ENCODE measurements at regions not wholly inside any gene's neighbourhood (a gene's known extent, or its start where the extent isn't known, plus 50 kb on each side); places are given as distances from the start of the nearest gene placed in this dataset.

GRCh38 chr5:34536699-34537098 lies 119.4 kb upstream of the RAI14 start:
- no peaks in the 10 kb centered on the region for H3K9me3 ChIP-seq
- H3K4me3 ChIP-seq = no peak overlapping the region
- no peaks in the 10 kb centered on the region for H3K27me3 ChIP-seq
- H3K4me1 ChIP-seq = peaks cover 13% of the 10 kb centered on the region
- DNase-seq = no peak
- intact Hi-C loops (cut with DNase I) = no loop called here
- no peak for ATAC-seq
- H3K27ac ChIP-seq = no peak overlapping the region
- no peak for TF ChIP-seq CTCF (IDR thresholded peaks at IDR 0.05)
- H3K36me3 ChIP-seq = no peaks in the 10 kb centered on the region

GRCh38 chr5:34538026-34538672 lies 118.0 kb upstream of the RAI14 start:
- ATAC-seq = peak; percentile 85
- Histone ChIP-seq H3K27me3 (no peaks in the 10 kb centered on the region), H3K27ac (no peak overlapping the region), H3K4me3 (no peak overlapping the region), H3K4me1 (peaks cover 13% of the 10 kb centered on the region), H3K36me3 (no peaks in the 10 kb centered on the region), H3K9me3 (no peaks in the 10 kb centered on the region)
- TF ChIP-seq CTCF (IDR thresholded peaks at IDR 0.05) = peak; percentile 55
- DNase-seq = peak; percentile 69
- intact Hi-C loops (cut with DNase I) = no loop called here

- intact Hi-C loops (cut with DNase I) = no loop called here
- no peak for ATAC-seq
Measured at GRCh38 chr5:34539183-34539582, 116.9 kb upstream of the RAI14 start.

GRCh38 chr5:34541067-34541466 lies 115.1 kb upstream of the RAI14 start:
- TF ChIP-seq CTCF (IDR thresholded peaks at IDR 0.05) = no peak
- no peak overlapping the region for H3K4me3 ChIP-seq
- H3K27me3 ChIP-seq = no peaks in the 10 kb centered on the region
- H3K9me3 ChIP-seq = peaks cover 11% of the 10 kb centered on the region
- H3K36me3 ChIP-seq = no peaks in the 10 kb centered on the region
- intact Hi-C loops (cut with DNase I) = loop anchor here (10.0 kb wide), 1 partner anchor 354 kb away; no protein-coding TSS in a partner anchor
- no peak for DNase-seq
- no peak overlapping the region for H3K27ac ChIP-seq
- H3K4me1 ChIP-seq = no peaks in the 10 kb centered on the region
- ATAC-seq = no peak

More at GRCh38 chr5:34539183-34539582, 116.9 kb upstream of the RAI14 start:
- Histone ChIP-seq H3K27ac (no peak overlapping the region), H3K27me3 (no peaks in the 10 kb centered on the region), H3K36me3 (no peaks in the 10 kb centered on the region), H3K4me1 (peaks cover 13% of the 10 kb centered on the region), H3K4me3 (no peak overlapping the region), H3K9me3 (peaks cover under 1% of the 10 kb centered on the region)
- no peak for DNase-seq
- no peak for TF ChIP-seq CTCF (IDR thresholded peaks at IDR 0.05)

GRCh38 chr5:34542818-34543217 lies 113.3 kb upstream of the RAI14 start:
- intact Hi-C loops (cut with DNase I) = loop anchor here (10.0 kb wide), 1 partner anchor 352 kb away; no protein-coding TSS in a partner anchor

More at GRCh38 chr5:34542818-34543217, 113.3 kb upstream of the RAI14 start:
- Histone ChIP-seq H3K9me3 (peaks cover 17% of the 10 kb centered on the region), H3K27ac (no peak overlapping the region), H3K36me3 (no peaks in the 10 kb centered on the region), H3K4me1 (no peaks in the 10 kb centered on the region), H3K4me3 (no peak overlapping the region), H3K27me3 (no peaks in the 10 kb centered on the region)
- DNase-seq = no peak
- no peak for TF ChIP-seq CTCF (IDR thresholded peaks at IDR 0.05)
- ATAC-seq = no peak
